WERI-Rb-1 (cell line): ENCODE measurements at regions not wholly inside any gene's neighbourhood (a gene's known extent, or its start where the extent isn't known, plus 50 kb on each side); places are given as distances from the start of the nearest gene placed in this dataset.

ENCODE experiments used
- DNase-seq: peaks from one replicate; pipeline ENCODE4 v3.0.0-alpha.2; 2020
- H3K27ac ChIP-seq: fragments of 250-450 bp; sonication (Bioruptor Pico); 2 replicates; pipeline ENCODE4 v1.5.1; 2020; ENCODE audit warnings: mild to moderate bottlenecking, moderate library complexity
- H3K27me3 ChIP-seq: fragments of 250-450 bp; sonication (Bioruptor Pico); 2 replicates; pipeline ENCODE4 v1.5.1; 2021; ENCODE audit warnings: mild to moderate bottlenecking, low read depth, moderate library complexity; ENCODE audit not compliant: insufficient read depth, severe bottlenecking
- H3K36me3 ChIP-seq: fragments of 250-450 bp; sonication (Bioruptor Pico); 2 replicates; pipeline ENCODE4 v1.5.1; 2020; ENCODE audit warnings: mild to moderate bottlenecking, moderate library complexity
- H3K4me3 ChIP-seq: 2 replicates; pipeline ENCODE4 v1.5.1; 2011; ENCODE audit warnings: low read depth, mild to moderate bottlenecking, control low read depth, low read length
- H3K9me3 ChIP-seq: fragments of 250-450 bp; sonication (Bioruptor Pico); 2 replicates; pipeline ENCODE4 v1.5.1; 2021; ENCODE audit warnings: mild to moderate bottlenecking, moderate library complexity; ENCODE audit not compliant: severe bottlenecking
- TF ChIP-seq, protein P1 (sequence below): IDR thresholded peaks from 2 replicates; pipeline ENCODE4 v1.5.1; 2011; ENCODE audit warnings: low read depth, mild to moderate bottlenecking, control low read depth, inconsistent platforms, low read length

DNA sequence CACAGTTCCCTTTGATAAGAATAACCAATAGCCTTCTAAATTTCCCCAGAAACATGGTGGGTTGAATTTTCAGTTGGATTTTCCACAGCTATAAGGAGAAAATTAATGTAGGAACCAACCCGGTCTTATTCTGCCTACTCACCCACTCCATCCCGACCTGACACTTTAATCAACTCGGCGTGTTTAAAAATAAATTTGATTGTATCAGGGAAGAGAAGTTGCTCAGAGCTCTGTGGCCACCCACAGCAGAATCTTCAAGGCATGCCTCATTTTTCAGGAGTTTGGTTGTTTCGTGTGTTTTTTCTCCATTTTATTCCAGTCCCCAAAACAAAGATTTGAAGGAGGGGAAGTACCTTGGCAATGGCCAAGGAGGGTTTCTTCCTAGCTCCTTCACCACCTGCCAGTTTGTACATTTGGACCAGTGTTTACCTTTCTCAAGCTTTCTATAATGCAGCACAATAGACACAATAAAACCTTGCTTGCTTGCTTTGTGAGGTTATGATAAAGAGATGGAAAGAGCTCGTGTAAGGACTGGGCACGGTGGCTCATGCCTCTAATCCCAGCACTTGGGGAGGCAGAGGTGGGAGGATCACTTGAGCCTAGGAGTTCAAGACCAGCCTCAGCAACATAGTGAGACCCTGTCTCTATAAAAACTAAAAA lies 297.2 kb upstream of the JARID2 start:
- H3K4me3 ChIP-seq = no peak overlapping the region
- H3K27me3 ChIP-seq = no peaks in the 10 kb centered on the region
- H3K36me3 ChIP-seq = no peaks in the 10 kb centered on the region
- DNase-seq = no peak
- no peaks in the 10 kb centered on the region for H3K9me3 ChIP-seq
- no peak overlapping the region for H3K27ac ChIP-seq
- TF ChIP-seq, protein P1, sequence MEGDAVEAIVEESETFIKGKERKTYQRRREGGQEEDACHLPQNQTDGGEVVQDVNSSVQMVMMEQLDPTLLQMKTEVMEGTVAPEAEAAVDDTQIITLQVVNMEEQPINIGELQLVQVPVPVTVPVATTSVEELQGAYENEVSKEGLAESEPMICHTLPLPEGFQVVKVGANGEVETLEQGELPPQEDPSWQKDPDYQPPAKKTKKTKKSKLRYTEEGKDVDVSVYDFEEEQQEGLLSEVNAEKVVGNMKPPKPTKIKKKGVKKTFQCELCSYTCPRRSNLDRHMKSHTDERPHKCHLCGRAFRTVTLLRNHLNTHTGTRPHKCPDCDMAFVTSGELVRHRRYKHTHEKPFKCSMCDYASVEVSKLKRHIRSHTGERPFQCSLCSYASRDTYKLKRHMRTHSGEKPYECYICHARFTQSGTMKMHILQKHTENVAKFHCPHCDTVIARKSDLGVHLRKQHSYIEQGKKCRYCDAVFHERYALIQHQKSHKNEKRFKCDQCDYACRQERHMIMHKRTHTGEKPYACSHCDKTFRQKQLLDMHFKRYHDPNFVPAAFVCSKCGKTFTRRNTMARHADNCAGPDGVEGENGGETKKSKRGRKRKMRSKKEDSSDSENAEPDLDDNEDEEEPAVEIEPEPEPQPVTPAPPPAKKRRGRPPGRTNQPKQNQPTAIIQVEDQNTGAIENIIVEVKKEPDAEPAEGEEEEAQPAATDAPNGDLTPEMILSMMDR = no peak

DNA sequence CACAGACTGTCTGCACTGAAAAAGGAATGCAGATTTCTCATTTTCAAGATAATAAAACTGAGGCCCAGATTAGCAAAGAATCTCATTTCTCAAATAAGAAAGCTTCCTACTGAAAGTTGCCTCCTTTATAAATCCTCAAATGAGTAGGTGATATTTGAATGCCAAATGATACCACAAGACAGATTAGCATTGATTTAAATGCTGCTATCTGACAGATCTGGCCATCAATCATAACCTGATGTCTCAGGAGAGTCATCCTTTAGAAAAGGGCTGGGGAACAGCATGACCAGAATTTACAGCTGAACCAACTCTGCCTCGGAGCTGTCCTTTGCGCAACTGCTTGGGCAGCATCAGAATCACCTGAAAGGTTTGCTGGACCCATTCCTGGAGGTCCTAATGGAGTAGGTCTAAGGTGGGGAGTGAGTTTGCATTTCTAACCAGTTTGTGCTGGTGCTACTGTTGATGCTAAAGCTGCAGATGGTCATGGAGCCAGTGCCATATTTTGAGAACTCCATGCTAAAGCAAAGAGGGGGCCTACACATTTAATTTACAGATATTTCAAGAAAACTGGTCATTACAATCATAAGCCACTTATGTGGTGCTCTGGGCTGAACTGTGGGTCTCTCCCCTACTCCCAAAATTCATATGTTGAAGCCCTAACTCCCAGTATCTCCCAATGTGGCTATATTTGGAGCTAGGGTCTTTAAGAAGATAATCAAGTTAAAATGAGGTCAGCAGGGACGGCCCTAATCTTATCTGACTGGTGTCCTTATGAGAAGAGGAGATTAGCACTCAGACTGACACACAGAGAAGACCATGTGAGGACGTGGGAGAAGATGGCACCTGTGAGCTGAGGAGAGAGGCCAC lies 295.5 kb upstream of the JARID2 start:
- Histone ChIP-seq H3K36me3 (no peaks in the 10 kb centered on the region), H3K27ac (no peak overlapping the region), H3K27me3 (no peaks in the 10 kb centered on the region), H3K4me3 (no peak overlapping the region), H3K9me3 (peaks cover 6% of the 10 kb centered on the region)
- TF ChIP-seq, protein P1 = no peak
- DNase-seq = peak; percentile 90

DNA sequence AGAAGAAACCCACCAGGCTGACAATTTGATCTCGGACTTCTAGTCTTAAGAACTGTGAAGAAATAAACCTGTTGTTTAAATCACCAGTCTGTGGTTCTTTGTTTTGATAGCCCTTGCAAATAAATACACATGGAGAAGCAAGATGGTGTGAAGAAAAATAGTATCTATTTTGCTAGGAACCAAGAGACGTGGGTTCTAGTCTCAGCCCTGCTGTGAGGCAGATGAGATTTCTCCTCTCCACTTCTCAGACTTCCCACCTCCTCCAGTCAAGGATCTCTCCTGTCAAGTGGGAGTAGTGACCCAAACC lies 294.9 kb upstream of the JARID2 start:
- H3K36me3 ChIP-seq = no peaks in the 10 kb centered on the region
- H3K27ac ChIP-seq = peak overlapping the region; percentile 1; the same call in 1 of the 2 replicates
- TF ChIP-seq, protein P1 = no peak
- H3K27me3 ChIP-seq = no peaks in the 10 kb centered on the region
- peaks cover 6% of the 10 kb centered on the region for H3K9me3 ChIP-seq
- H3K4me3 ChIP-seq = no peak overlapping the region
- no peak for DNase-seq

DNA sequence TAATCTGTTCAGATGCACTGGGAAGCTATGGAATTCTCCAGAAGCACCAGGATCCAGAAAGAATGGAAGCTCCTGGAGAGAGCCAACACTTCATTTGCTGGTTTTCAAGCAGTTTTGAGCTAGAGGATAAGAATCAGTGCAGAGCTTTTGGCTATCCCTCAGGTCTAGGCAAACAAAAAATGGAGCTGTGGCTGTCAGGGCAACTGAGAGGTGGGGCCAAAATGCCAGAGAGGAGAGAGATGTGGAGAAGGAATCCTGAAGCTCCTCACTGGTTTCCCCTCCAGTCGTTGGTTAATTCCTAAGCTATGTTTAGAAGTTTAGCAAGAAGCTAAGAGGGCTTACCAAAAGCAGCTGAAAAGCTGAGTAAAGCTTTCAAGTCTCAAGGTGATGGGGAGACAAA lies 294.2 kb upstream of the JARID2 start:
- H3K4me3 ChIP-seq = no peak overlapping the region
- DNase-seq = no peak
- H3K9me3 ChIP-seq = peaks cover 10% of the 10 kb centered on the region
- no peaks in the 10 kb centered on the region for H3K36me3 ChIP-seq
- H3K27me3 ChIP-seq = no peaks in the 10 kb centered on the region
- no peak overlapping the region for H3K27ac ChIP-seq
- TF ChIP-seq, protein P1 = no peak

DNA sequence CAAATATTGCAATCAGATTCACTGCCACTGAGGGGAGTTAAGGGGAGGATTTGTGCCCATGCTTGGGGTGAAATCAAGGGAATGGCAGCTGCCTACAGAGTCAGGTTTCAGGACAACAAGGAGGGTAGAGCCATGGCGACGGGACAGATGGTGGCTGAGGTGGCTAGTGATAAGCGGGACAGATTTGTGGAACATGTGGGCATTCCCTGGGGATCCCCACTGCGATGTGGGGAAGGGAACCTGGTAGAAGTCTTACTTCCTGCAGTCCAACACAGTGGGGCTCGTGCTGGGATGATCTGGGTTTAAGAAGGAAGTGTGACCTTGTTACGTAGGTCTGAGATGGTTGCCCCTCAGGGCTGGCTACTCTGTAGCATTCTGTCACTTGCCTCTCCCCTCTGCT lies 292.0 kb upstream of the JARID2 start:
- Histone ChIP-seq H3K36me3 (no peaks in the 10 kb centered on the region), H3K27me3 (no peaks in the 10 kb centered on the region), H3K4me3 (no peak overlapping the region), H3K9me3 (peaks cover 12% of the 10 kb centered on the region), H3K27ac (no peak overlapping the region; the same call in 1 of the 2 replicates)
- peak; percentile 92 for DNase-seq
- TF ChIP-seq, protein P1 = no peak
